ENCODE measurements at regions not wholly inside any gene's neighbourhood (a gene's known extent, or its start where the extent isn't known, plus 50 kb on each side); places are given as distances from the start of the nearest gene placed in this dataset.
"Not testable (repeated sequence)": the region's sequence is repeated elsewhere in the genome, so short reads cannot be mapped to it uniquely, and the experiment has no call there.

DNA sequence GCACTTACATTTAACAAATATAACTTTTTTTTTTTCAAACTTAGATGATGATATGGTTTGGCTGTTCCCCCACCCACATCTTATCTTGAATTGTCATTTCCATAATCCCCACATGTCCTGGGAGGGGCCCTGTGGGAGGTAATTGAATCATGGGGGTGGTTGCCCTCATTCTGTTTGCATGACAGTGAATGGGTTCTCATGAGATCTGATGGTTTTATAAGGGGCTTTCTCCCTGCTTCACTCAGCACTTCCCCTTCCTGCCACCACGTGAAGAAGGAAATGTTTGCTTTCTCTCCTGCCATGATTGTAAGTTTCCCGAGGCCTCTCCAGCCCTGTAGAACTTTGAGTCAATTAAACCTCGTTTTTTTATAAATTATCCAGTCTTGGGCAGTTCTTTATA lies 432.6 kb downstream of the AMY1C start:
- no peak for DNase-seq

GRCh38 chr1:104189207-104189606 lies 439.5 kb downstream of the AMY1C start:
- no peak for DNase-seq

DNA sequence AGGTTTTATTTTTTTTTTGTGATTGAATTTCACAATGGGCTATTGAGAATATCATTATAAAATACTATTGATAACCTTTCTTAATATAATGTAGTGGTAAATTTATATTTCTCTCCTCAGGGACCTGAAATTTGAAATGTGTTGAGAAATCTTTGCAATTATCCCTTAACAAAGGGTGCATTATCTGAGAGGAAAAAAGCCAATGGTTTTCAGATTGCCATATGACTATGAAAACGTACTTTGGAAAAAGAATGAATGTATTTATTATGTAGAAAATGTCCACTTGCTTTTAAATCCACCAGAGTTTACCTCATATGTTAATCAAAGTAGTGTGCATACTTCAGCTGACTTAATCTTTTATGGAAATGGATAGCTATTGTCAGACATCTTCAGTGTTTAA lies 441.1 kb downstream of the AMY1C start:
- no peak for DNase-seq

DNA sequence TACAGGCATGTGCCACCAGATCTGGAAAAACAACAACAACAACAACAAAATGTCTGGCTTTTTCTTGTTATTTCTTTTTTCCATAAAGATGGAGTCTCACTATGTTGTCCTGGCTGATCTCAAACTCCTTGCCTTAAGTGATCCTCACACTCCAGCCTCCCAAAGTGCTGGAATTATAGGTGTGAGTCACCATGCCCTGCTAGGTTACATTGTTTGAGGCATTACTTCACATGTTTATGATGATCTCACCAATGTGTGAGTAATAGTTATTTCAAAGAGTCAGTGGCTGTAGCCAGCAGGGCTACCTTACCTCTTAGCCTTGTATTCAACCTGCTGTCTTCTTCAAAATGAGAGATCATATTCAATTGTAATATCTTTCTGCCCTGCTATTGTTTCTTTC lies 445.7 kb downstream of the AMY1C start:
- no peak for DNase-seq

GRCh38 chr1:104196136-104196535 lies 446.4 kb downstream of the AMY1C start:
- DNase-seq: no peak

GRCh38 chr1:104197516-104197915 lies 447.8 kb downstream of the AMY1C start:
- DNase-seq: no peak

DNA sequence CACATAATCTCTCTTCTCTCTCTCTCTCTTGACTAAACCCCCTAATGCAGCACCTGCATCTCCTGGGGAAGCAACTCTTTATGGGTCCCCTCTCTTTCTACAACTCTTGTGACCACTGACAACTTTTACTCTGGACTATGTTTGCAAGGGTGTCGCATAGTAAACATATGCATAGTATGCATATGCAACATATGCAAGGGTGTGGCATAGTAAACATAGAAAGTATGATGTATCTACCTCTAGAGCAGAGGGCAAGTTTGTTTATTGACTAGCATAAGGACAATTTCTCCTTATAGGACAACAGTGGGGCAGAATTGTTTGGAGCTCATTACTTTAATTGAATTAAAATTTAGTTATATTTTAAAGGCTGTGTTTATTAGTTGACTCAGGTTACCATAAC lies 462.5 kb downstream of the AMY1C start:
- no peak for DNase-seq

DNA sequence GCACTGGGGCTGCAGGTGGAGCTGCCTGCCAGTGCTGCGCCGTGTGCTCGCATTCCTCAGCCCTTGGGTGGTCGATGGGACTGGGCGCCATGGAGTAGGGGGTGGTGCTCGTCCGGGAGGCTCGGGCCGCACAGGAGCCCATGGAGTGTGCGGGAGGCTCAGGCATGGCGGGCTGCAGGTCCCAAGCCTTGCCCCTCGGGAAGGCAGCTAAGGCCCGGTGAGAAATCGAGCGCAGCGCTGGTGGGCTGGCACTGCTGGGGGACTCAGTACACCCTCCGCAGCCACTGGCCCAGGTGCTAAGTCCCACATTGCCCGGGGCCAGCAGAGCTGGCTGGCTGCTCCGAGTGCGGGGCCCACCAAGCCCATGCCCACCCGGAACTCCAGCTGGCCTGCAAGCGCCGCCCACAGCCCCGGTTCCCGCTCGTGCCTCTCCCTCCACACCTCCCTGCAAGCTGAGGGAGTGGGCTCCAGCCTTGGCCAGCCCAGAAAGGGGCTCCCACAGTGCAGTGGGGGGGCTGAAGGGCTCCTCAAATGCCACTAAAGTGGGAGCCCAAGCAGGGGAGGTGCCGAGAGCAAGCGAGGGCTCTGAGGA lies 467.8 kb downstream of the AMY1C start:
- DNase-seq: not testable (repeated sequence)

DNA sequence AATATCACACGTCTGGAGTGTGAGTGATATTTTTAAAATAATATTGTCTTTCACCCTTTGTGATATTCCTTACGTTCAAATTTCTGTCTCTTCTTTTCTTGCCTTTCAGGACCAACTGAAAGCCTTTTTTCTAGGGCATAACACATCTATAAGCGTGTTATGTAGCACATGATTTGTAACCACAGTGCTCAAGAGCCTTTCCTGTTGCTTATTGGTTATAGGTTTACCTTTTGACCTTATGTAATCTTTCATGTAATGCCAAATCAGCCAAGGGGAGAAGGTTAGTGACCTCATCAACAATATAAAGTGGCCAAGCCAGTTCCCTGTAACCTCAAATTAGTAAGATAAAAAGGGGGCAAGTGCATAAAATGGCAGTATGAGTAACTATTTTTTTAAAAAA lies 480.2 kb downstream of the AMY1C start:
- DNase-seq: no peak

- no peak for DNase-seq
These were observed 482.0 kb downstream of the AMY1C start for GRCh38 chr1:104231676-104232075.

- DNase-seq: no peak
These were observed 485.4 kb downstream of the AMY1C start for GRCh38 chr1:104235141-104235540.

DNA sequence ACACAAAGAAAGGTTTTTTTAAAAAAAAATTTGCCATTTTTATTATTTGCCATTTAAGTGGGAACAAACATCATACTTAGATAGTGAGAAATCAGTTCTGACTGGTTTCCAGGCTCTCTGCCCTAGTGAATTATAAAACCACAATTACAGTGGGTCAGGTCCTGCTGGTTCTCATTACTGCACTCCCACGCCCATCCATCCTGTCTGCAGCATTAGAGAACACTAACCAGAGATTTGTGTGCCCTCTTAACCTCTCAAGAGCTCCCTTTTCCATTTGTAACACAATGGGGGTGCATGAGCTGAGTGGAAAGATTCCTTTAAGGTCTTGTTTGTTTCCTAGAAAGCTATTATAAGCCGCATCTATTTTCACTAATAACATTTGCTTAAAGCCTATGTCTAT lies 489.3 kb downstream of the AMY1C start:
- no peak for DNase-seq

GRCh38 chr1:104248385-104248784 lies 498.7 kb downstream of the AMY1C start:
- DNase-seq: no peak

DNA sequence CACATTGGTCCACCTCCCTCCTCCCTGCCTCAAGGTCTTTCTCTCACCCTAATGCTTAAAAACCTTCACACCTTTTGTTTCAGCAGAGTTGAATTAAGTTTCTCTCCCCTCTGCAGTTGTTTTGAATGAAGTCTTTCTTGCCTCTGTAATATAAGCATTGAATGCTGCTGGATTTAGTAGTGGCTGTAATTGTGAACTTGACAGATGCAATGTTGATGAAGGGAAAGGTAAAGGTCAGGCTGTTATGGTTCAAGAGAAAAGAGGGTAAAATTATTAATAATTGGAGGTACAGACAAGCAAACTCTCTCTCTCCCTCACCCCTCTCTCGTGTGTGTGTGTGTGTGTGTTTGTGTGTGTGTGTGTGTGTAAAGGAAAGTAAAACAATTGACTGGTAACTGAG lies 509.8 kb downstream of the AMY1C start:
- no peak for DNase-seq

DNA sequence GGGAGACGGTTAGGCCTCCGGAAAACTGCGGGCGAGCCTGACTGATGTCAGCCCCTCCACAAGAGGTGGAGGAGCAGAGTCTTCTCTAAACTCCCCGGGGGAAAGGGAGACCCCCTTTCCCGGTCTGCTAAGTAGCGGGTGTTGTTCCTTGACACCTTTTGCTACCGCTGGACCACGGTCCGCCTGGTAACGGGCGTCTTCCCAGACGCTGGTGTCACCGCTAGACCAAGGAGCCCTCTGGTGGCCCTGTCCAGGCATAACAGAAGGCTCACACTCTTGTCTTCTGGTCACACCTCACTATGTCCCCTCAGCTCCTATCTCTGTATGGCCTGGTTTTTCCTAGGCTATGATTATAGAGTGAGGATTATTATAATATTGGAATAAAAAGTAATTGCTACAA lies 513.4 kb downstream of the AMY1C start:
- not testable (repeated sequence) for DNase-seq

- no peak for DNase-seq
These were observed 514.8 kb downstream of the AMY1C start for GRCh38 chr1:104264521-104264920.

DNA sequence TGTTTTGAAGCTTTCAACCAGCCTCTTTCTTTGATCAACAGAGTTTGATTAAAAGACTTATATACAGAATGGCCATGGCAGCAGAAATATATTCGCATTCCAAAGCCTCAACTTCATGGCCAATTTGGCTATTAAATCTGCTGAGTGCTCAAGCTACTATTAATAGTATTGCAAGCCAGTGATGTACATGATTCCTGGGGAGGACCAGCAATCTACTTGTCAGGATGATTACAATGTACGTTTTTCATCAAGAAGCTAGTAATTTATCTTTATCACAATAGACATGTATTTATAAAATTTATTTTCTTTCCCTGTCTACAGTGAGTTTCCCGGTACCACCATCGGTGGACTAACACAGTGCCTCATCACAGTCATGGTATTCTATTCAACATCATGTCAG lies 515.5 kb downstream of the AMY1C start:
- DNase-seq: no peak

GRCh38 chr1:104266612-104267011 lies 516.9 kb downstream of the AMY1C start:
- DNase-seq: no peak

DNA sequence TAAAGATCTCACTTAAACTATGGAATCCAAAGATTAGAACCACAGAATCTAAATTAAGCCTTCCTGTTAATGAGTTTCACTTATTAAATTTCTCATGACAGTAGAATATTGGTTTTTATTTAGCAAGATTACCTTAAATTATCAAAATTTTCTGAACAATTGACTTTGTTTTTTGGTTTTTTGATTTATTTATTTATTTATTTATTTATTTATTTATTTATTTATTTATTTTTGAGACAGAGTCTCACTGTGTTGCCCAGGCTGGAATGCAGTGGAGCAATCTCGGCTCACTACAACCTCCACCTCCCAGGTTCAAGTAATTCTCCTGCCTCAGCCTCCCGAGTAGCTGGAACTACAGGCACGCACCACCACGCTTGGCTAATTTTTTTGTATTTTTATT lies 538.6 kb downstream of the AMY1C start:
- not testable (repeated sequence) for DNase-seq

DNA sequence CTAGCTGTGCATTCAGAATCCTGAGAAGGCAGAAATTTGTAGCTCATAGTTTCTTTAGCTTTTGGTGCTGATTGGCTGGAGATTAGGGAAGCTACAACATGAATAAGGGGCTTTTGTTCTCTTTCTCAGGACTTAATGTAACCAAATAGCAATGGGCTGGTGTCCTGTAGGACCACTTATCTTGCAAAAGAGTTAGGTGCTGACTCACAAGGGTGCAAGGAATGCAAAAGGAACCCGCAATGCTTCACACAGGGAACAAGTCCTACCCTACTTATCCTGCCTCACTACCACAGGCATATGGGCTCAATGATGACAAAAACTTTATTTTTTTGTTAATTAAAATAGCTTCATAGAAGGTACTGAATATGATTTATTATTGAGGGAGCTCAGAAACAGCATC lies 541.5 kb downstream of the AMY1C start:
- DNase-seq: no peak

DNA sequence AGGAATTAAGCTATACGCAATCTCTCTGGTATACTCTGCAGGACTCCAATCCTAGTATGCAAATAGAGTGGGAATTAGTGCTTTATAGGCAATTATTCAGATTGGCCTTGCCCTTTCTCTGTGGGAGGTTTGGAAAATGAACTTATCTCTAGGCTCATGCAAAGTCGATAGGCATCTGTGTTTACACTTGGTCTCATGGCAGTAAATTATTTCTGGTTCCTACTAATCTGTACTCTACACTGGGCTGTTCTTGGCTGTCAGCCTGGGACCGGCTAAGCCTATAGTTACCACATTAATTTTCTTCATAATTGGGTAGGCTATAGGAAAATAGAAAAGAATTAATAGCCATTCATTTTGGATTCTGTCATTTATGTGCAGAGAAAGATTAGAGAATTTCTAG lies 544.6 kb downstream of the AMY1C start:
- DNase-seq: no peak

- DNase-seq: no peak
These were observed 545.8 kb downstream of the AMY1C start for GRCh38 chr1:104295511-104295910.

GRCh38 chr1:104309673-104310072 lies 560.0 kb downstream of the AMY1C start:
- DNase-seq: no peak

DNA sequence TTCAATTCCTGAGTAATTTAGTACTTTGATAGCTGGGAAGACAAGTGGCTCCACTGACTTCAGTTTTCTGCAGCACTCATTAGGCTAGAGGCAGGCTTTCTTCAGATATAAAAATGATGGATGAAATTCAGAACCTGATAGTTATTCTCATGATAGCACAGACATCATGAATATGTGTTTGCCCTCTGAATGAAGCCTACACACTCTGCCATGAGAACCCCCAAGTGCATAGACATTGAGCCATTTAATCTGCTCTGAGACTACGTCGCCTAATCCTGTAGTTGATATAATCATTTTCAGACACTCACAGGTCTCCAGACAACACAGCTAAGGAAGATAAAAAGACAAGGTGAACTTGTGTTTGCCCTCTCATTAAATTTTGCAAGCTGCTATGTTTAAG lies 566.1 kb downstream of the AMY1C start:
- DNase-seq: no peak

- DNase-seq: no peak
These were observed 572.4 kb downstream of the AMY1C start for GRCh38 chr1:104322131-104322530.

GRCh38 chr1:104329278-104329677 lies 579.6 kb downstream of the AMY1C start:
- no peak for DNase-seq
